ENCODE measurements at regions not wholly inside any gene's neighbourhood (a gene's known extent, or its start where the extent isn't known, plus 50 kb on each side); places are given as distances from the start of the nearest gene placed in this dataset.

DNA sequence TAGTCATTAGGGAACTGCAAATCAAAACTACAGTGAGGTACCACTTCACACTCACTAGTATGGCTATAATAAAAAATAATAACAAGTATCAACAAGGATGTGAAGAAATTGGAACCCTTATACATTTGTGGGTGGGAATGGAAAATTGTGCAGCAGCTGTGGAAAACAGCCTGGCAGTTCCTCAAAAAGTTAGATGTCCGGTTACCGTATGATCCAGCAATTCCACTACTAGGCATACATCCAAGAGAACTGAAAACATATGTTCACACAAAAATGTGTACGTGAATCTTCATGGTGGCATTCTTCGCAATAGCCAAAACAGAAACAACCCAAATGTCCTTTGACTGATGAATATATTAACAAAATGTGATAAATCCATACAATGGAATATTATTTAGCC is 187.9 kb upstream of the LYSMD4 start:
- intact Hi-C loops (cut with micrococcal nuclease) = loop anchor here (5.0 kb wide), 1 partner anchor 109 kb away; no protein-coding TSS in a partner anchor
- Mint-ChIP-seq H3K36me3 (ENCODE audit: low read depth) (no peaks in the 10 kb centered on the region), H3K4me1 (ENCODE audit: low read depth) (no peaks in the 10 kb centered on the region), H3K27ac (no peak overlapping the region), H3K27me3 (ENCODE audit: insufficient read depth) (peaks cover 29% of the 10 kb centered on the region), H3K4me3 (no peak overlapping the region), H3K9me3 (no peaks in the 10 kb centered on the region)
- no peak for DNase-seq (ENCODE audit: low spot score)

DNA sequence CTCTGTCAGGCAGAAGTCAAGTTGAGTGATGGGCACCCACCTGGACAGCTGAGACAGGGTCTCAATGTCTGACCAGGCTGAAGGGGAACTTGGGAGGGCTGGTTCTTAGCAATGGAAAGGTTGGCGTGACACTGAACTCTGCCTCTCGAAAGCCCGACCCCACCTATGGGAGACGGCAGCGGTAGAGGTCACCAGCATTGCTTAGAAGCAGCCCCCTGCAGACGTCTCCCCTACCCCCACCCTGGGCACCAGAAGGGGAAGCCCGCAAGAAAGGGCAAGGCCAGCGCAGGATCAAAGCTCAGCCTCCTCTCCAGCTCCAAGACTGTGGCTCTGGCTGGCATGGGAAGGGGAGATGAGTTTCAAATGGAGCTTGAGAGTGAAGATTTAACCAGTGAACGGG is 184.8 kb upstream of the LYSMD4 start:
- H3K9me3 Mint-ChIP-seq = no peaks in the 10 kb centered on the region
- no peak overlapping the region for H3K4me3 Mint-ChIP-seq
- intact Hi-C loops (cut with micrococcal nuclease) = no loop called here
- peaks cover 21% of the 10 kb centered on the region for H3K27me3 Mint-ChIP-seq (ENCODE audit: insufficient read depth)
- no peak overlapping the region for H3K27ac Mint-ChIP-seq
- no peaks in the 10 kb centered on the region for H3K36me3 Mint-ChIP-seq (ENCODE audit: low read depth)
- DNase-seq (ENCODE audit: low spot score) = no peak
- H3K4me1 Mint-ChIP-seq (ENCODE audit: low read depth) = no peaks in the 10 kb centered on the region

DNA sequence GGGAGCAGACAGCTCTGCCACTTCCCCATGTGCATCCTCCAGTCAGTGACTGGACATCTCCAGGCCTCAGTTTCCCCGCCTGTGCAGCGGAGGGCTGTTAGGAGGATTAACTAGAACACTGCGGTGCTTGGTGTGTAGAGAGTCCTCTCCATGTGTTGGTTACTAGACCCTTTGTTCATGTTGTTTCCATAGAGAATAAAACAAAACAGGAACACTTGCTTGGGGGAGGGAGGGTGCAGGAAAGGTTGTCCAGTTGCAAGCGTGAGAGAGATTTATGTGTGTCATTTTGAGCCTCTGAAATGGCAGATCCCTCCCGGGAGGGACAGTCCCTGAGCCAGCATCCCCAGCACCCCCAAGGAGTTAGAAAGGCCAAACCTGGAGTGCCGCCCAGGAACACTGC is 184.0 kb upstream of the LYSMD4 start:
- H3K36me3 Mint-ChIP-seq (ENCODE audit: low read depth) = no peaks in the 10 kb centered on the region
- H3K4me1 Mint-ChIP-seq (ENCODE audit: low read depth) = no peaks in the 10 kb centered on the region
- H3K27me3 Mint-ChIP-seq (ENCODE audit: insufficient read depth) = peaks cover 17% of the 10 kb centered on the region
- DNase-seq (ENCODE audit: low spot score) = no peak
- no peak overlapping the region for H3K4me3 Mint-ChIP-seq
- H3K9me3 Mint-ChIP-seq = no peaks in the 10 kb centered on the region
- no peak overlapping the region for H3K27ac Mint-ChIP-seq
- intact Hi-C loops (cut with micrococcal nuclease) = no loop called here

DNA sequence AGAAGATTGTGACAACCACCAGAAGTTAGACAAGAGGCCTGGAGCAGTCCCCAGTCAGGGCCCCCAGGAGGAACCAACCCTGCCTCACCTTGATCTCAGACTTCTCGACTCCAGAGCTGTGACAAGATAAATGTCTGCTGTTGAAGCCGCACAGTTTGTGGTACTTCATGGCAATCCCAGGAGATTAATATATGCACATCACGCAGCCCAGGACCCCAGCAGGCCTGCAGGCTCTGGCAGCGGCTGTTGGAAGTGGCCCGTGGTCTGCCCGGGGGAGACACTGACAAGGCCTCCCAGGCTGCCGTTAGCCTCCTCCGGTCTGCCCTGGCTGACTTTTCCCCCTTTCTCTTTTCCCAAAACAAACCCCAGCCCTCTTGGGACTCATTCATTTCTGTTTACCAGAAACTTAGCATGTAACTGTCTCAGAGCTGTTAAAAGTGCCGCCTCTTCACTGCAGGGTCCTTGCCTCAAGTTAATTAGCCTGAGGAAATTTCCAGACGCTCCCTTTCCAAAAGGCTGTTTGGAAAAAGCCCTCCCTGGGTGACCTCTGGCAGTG is 183.5 kb upstream of the LYSMD4 start:
- Mint-ChIP-seq H3K4me1 (ENCODE audit: low read depth) (no peaks in the 10 kb centered on the region), H3K27ac (no peak overlapping the region), H3K4me3 (no peak overlapping the region), H3K9me3 (no peaks in the 10 kb centered on the region), H3K36me3 (ENCODE audit: low read depth) (no peaks in the 10 kb centered on the region), H3K27me3 (ENCODE audit: insufficient read depth) (peaks cover 14% of the 10 kb centered on the region)
- intact Hi-C loops (cut with micrococcal nuclease) = no loop called here
- DNase-seq (ENCODE audit: low spot score) = no peak

DNA sequence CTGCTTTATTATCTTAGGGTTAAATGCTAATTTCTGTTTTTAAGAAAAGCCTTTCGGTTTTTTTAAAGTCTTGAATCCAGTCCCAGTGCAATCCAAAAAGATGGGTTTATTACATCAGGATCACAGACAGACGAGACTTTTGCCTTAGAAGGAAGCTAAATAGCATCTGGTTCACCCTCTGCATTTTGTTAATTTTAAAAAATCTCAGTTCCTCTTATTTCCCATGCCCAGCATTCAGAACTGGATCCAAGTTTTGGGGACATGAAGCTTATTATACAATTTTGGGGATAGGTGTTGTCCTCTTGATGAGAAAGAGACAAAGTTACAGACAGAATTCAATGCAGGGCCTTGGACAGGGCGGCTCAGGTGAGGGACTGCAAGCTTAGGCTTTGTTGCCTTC is 181.5 kb upstream of the LYSMD4 start:
- Mint-ChIP-seq H3K27me3 (ENCODE audit: insufficient read depth) (peaks cover 5% of the 10 kb centered on the region), H3K4me1 (ENCODE audit: low read depth) (no peaks in the 10 kb centered on the region), H3K36me3 (ENCODE audit: low read depth) (no peaks in the 10 kb centered on the region), H3K27ac (no peak overlapping the region), H3K9me3 (no peaks in the 10 kb centered on the region), H3K4me3 (no peak overlapping the region)
- intact Hi-C loops (cut with micrococcal nuclease) = no loop called here
- no peak for DNase-seq (ENCODE audit: low spot score)

DNA sequence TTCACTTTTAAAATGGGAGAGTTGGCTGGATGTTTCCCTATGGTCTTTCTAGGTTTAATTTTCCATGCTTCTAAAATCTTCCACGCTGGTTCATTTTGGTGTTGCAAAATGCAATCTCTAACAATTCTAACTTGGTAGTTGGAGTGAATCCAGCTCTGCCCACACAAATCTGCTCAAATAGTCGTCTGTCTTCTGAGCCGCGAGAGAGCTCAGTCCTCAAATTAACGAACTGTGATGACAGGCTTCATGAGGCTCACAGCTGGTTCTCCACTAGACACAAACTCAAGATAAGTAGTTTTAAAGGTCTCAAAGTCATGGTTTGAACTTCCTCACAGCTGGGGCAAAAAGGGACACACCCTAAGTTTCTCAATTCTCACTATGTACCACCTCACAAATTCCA is 178.6 kb upstream of the LYSMD4 start:
- H3K27ac Mint-ChIP-seq = no peak overlapping the region
- H3K4me3 Mint-ChIP-seq = no peak overlapping the region
- intact Hi-C loops (cut with micrococcal nuclease) = no loop called here
- no peak for DNase-seq (ENCODE audit: low spot score)
- peaks cover 2% of the 10 kb centered on the region for H3K27me3 Mint-ChIP-seq (ENCODE audit: insufficient read depth)
- H3K36me3 Mint-ChIP-seq (ENCODE audit: low read depth) = no peaks in the 10 kb centered on the region
- H3K4me1 Mint-ChIP-seq (ENCODE audit: low read depth) = no peaks in the 10 kb centered on the region
- no peaks in the 10 kb centered on the region for H3K9me3 Mint-ChIP-seq

DNA sequence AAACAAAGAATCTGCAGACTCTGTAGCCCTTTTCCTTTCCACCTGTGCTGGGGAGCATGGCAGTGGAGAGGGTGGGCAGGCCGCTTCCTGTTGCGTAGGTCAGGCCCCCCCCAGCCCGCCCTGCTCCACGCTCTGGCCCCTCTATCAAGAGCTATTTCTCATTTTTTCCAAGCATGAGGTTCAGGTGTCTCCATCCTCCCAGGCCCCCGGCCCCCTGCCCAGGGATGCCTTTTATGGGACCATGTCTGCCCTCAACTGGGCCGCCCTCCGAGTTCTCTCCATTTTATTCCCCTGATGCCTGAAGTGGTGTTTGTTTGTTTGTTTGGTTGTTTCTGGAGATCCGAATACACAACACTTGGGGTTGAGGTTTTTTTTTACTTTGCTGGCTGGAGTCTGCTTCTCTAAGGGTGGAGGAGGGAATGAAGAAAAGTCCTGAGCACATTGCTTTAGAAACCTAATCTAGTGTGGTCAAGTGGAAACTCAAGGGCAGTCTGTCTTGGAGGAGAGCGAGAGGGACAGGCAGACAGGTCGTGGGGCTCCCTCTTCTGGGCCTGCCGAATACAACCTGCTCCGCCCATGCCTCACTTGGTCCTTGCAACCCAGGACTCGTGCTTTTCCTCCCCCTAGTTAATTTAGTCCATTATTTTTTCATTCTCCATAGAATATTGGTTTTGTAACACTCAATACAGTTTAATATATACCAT is 176.5 kb upstream of the LYSMD4 start:
- Mint-ChIP-seq H3K27ac (no peak overlapping the region), H3K36me3 (ENCODE audit: low read depth) (no peaks in the 10 kb centered on the region), H3K9me3 (no peaks in the 10 kb centered on the region), H3K27me3 (ENCODE audit: insufficient read depth) (peaks cover 3% of the 10 kb centered on the region), H3K4me1 (ENCODE audit: low read depth) (no peaks in the 10 kb centered on the region), H3K4me3 (no peak overlapping the region)
- intact Hi-C loops (cut with micrococcal nuclease) = no loop called here
- no peak for DNase-seq (ENCODE audit: low spot score)

DNA sequence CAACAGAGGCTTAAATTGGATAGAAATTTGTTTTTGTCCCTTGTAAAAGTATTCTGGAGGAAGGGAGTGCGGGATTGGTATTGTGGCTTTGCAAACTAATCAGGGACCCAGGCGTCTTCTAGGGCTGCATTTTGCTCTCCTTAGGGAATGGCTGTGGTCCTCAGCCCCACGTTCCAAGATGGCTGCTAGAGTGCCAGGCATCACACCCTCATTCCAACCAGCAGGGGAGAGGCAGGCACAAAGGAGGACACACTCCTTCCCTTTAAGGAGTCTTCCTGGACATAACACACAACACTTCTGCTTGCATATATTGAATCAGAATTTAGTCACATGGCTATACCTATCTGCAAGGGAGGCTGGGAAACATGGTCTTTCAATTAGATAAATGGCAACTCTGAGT is 174.5 kb upstream of the LYSMD4 start:
- Mint-ChIP-seq H3K4me1 (ENCODE audit: low read depth) (no peaks in the 10 kb centered on the region), H3K36me3 (ENCODE audit: low read depth) (no peaks in the 10 kb centered on the region), H3K4me3 (no peak overlapping the region), H3K27ac (no peak overlapping the region), H3K27me3 (ENCODE audit: insufficient read depth) (peaks cover 3% of the 10 kb centered on the region), H3K9me3 (no peaks in the 10 kb centered on the region)
- no peak for DNase-seq (ENCODE audit: low spot score)
- intact Hi-C loops (cut with micrococcal nuclease) = no loop called here

DNA sequence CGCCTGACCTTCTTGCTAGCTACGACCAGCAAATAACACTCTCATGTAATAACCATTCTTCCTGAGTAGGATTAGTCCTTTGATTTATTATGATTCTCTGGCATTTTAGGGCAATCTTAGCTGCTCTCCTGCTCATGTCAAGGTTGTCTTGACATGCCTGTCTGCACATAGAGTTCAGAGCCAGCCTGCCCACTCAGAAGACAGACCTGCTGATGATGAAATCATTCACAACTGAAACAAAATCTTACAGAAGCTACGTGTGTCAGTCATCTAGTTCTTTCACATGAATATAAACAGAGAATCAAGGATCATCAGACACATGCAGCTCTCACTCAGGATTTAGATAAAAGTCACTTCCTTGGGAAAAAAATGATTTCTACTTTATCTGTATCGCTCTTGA is 173.6 kb upstream of the LYSMD4 start:
- DNase-seq (ENCODE audit: low spot score) = no peak
- no peaks in the 10 kb centered on the region for H3K4me1 Mint-ChIP-seq (ENCODE audit: low read depth)
- peaks cover 3% of the 10 kb centered on the region for H3K27me3 Mint-ChIP-seq (ENCODE audit: insufficient read depth)
- H3K36me3 Mint-ChIP-seq (ENCODE audit: low read depth) = no peaks in the 10 kb centered on the region
- H3K4me3 Mint-ChIP-seq = no peak overlapping the region
- no peaks in the 10 kb centered on the region for H3K9me3 Mint-ChIP-seq
- H3K27ac Mint-ChIP-seq = no peak overlapping the region
- intact Hi-C loops (cut with micrococcal nuclease) = no loop called here

DNA sequence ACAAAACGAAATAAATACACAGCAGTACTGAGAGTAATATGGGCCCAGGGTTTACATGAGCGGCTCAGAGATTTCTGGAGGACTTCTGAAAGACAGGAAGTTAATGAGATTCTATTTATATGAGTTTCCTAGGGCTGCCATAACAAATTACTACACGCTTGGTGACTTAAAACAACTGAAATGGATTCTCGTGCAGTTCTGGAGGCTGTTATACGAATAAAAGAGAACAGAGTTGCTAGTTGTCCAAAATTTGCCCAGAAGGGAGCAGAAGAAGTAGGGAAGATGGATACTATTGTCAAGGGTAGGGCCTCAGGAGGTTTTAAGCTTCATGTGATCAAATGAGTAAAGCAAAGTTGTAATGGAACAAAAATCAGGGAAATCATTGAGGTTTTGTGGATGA is 173.1 kb upstream of the LYSMD4 start:
- no peaks in the 10 kb centered on the region for H3K4me1 Mint-ChIP-seq (ENCODE audit: low read depth)
- no peaks in the 10 kb centered on the region for H3K36me3 Mint-ChIP-seq (ENCODE audit: low read depth)
- H3K27ac Mint-ChIP-seq = no peak overlapping the region
- peaks cover 3% of the 10 kb centered on the region for H3K27me3 Mint-ChIP-seq (ENCODE audit: insufficient read depth)
- intact Hi-C loops (cut with micrococcal nuclease) = no loop called here
- H3K4me3 Mint-ChIP-seq = no peak overlapping the region
- DNase-seq (ENCODE audit: low spot score) = no peak
- H3K9me3 Mint-ChIP-seq = no peaks in the 10 kb centered on the region

DNA sequence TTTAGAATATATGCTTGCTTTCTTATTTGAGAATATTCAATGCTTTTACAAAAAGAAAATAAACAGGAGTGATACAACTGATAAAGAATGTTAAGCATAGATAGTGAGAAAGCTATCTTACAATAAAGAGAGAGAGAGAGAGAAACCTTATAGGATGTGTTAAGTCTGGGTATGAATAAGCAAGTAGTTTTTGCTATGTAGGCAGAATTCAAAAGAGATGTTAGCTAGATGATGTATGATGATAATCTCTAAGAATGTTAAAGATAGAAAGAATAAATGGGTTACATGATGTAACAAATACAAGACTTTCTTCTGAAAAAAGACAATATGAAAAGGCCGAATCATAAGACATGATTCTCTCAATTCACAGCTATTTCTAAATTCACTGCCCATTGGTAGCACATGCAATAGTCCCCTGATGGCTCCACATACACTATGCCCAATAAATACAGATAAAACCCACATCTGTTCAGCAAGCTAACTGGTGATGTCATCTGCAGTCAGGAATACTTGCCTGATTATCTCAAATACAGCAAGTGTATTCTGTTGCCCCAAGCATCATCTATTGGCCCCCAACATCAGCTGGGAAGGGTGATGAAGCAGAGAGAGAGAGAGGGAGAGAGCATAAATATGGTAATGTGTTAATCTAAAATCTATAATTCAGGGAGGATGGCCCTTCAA is 169.2 kb upstream of the LYSMD4 start:
- H3K36me3 Mint-ChIP-seq (ENCODE audit: low read depth) = peaks cover 3% of the 10 kb centered on the region
- H3K4me1 Mint-ChIP-seq (ENCODE audit: low read depth) = peaks cover 6% of the 10 kb centered on the region
- peaks cover 7% of the 10 kb centered on the region for H3K9me3 Mint-ChIP-seq
- H3K27ac Mint-ChIP-seq = no peak overlapping the region
- no peak overlapping the region for H3K4me3 Mint-ChIP-seq
- intact Hi-C loops (cut with micrococcal nuclease) = no loop called here
- no peak for DNase-seq (ENCODE audit: low spot score)
- peaks cover 1% of the 10 kb centered on the region for H3K27me3 Mint-ChIP-seq (ENCODE audit: insufficient read depth)

DNA sequence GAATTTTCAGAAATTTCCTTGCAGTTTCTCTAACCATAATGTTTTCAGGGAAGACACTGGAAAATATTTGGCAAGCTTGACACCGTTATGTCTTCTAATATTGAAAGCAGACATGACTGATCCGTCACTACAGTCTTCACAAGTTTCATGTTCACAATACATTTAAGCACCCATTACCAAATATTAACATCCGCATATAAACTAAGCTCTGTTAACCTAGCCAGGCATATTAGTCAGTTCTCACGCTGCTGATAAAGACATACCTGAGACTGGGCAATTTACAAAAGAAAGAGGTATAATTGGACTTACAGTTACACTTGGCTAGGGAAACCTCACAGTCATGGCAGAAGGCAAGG is 162.7 kb upstream of the LYSMD4 start:
- intact Hi-C loops (cut with micrococcal nuclease) = no loop called here
- peaks cover 6% of the 10 kb centered on the region for H3K4me1 Mint-ChIP-seq (ENCODE audit: low read depth)
- no peaks in the 10 kb centered on the region for H3K27me3 Mint-ChIP-seq (ENCODE audit: insufficient read depth)
- H3K4me3 Mint-ChIP-seq = no peak overlapping the region
- no peak overlapping the region for H3K27ac Mint-ChIP-seq
- peaks cover 8% of the 10 kb centered on the region for H3K9me3 Mint-ChIP-seq
- H3K36me3 Mint-ChIP-seq (ENCODE audit: low read depth) = peaks cover 3% of the 10 kb centered on the region
- DNase-seq (ENCODE audit: low spot score) = no peak

DNA sequence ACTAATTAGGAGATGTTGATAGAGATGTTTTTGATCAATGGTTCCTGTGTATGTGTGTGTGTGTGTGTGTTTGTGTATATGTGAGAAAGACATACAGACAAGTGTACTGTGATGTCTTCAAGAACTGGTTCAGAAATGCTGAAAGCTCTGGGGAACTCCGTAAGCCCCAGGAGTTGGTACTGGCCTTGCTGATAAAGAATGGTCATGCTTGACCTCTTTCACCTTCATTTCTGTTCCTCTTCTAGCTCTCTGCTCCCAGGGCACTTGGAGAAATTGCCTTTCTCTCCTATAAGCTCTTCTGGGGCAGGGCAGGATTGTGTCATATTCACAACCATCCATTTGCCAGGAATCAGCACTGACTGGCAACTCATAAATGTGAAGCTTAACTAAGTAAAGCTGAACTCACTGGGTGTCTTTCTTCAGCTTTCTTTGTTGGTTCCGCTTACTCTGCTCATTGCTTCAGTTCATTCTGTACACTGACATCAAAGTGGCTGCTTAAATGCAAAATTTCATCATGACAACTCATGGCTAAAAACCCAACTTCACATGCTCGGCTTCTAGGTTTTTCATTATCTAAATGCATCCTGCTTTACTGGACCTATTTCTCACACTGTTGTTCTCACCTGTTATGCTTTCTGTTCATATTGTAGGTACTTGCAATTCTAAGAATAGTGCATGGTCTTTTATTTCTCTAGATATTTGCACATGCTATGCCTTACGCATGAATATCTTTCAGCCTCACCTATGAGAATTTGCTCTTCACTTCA is 162.1 kb upstream of the LYSMD4 start:
- peaks cover 3% of the 10 kb centered on the region for H3K36me3 Mint-ChIP-seq (ENCODE audit: low read depth)
- H3K9me3 Mint-ChIP-seq = peaks cover 8% of the 10 kb centered on the region
- intact Hi-C loops (cut with micrococcal nuclease) = no loop called here
- no peak overlapping the region for H3K4me3 Mint-ChIP-seq
- no peaks in the 10 kb centered on the region for H3K27me3 Mint-ChIP-seq (ENCODE audit: insufficient read depth)
- peaks cover 6% of the 10 kb centered on the region for H3K4me1 Mint-ChIP-seq (ENCODE audit: low read depth)
- H3K27ac Mint-ChIP-seq = no peak overlapping the region
- DNase-seq (ENCODE audit: low spot score) = no peak

Data from activated T-helper 1 cell treated with anti-CD3 and anti-CD28 coated beads, Interleukin-12 subunit alpha, Interleukin-12 subunit beta, Interleukin-2, Interleukin-4 antibody, amounts not matched to agents 30 ng/mL and 10 ng/mL and 1 ng/mL, durations not matched to agents 14 hours and 24 hours and 36 hours (primary cell).